SK-N-MC (cell line): ENCODE measurements at regions not wholly inside any gene's neighbourhood (a gene's known extent, or its start where the extent isn't known, plus 50 kb on each side); places are given as distances from the start of the nearest gene placed in this dataset.

Experiments used
- EZH2 ChIP-seq: fragments of 200-600 bp; sonication (generic); IDR thresholded peaks from one replicate; pipeline ENCODE4 v1.6.1; 2017; ENCODE audit warnings: antibody characterized with exemption
- POLR2AphosphoS5 ChIP-seq: IDR thresholded peaks from 2 replicates; pipeline ENCODE4 v1.6.1; 2012; ENCODE audit warnings: mild to moderate bottlenecking, low read depth, low read length, borderline replicate concordance

DNA sequence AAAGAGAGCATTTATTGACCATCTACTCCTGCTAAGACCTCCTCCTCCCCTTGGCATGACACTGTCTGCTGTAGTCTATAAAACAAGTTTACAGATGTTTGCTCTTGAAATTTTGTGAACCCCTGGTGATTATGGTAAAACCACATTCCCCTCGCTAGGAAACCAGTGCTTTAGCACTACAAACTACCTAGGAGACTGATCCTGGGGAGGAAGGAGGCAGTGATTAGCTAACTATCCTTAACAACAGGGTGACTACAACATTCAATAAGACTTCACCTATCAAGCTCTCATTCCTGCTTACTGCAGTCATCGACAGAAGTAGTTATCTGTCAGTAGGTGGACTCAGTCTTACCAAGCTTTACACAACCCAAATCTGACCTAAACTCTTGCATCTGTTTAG, 371.3 kb downstream of the TUSC7 start:
- TF ChIP-seq POLR2AphosphoS5 (no peak), EZH2 (no peak)
